DMS79 (cell line): ENCODE measurements at regions not wholly inside any gene's neighbourhood (a gene's known extent, or its start where the extent isn't known, plus 50 kb on each side); places are given as distances from the start of the nearest gene placed in this dataset.

Experiments used
- DNase-seq: peaks from one replicate; lab custom pipeline; 2025; lab: John Stamatoyannopoulos, UW

DNA sequence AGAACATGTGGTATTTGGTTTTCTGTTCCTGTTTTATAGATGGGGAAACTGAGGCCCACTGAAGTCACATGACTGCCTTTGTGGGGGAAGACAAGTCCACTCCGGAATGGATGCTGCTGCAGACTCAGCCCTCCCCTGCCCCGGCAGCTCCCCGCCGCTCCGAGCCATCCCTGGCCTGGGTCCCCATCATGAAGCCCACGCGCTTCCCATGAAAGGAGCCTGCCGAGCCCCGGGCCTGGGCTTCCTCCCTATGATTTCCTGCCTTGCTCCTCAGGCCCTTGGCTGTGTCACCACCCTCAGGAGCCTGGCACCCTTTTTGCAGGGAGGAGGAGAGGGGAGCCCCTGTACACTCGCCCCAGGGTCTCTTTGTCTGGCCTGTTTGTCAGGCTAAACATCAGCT is 125.3 kb upstream of the FOXF1 start:
- DNase-seq: no peak

DNA sequence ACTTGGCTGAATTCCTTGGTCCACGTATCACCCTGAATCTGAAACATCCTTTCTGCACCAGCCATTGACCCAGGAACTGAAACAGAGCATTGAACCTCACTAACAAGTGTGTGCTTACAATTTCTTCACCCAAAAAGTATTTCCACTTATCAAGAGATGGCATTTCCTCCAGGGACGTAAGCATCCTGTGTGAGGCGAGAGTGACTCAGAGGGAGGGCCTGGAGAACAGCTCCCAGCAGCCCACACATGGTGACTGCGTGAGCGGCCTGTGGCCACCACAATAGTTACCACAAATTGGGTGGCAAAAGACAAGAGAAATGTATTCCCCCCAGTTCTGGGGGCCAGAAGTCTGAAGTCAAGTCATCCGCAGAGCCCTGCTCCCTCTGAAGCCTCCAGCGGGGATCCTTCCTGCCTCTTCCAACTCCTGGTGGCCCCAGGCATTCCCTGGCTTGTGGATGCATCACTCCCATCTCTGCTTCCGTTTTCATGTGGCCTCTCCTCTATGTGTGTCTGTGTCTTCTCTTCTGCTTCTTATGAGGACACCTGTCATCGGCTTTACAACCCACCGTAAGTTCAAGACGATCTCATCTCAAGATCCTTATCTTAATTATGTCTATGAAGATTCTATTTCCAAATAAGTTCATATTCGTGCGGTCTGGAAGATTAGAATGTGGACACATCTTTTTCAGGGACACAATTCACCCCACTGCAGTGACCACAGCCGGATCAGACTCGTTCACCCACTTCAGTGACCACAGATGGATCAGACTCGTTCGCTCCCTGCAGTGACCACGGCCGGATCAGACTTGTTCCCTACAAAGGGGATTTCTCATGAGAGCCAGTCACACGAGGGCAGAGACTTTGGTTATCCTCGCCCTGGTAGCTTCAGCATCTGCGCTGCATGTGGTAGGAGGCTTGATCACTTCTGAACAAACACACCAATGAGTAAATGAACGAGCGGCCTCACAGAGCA is 122.6 kb upstream of the FOXF1 start:
- DNase-seq: no peak

GRCh38 chr16:86388976-86389375 is 121.4 kb upstream of the FOXF1 start:
- no peak for DNase-seq

DNA sequence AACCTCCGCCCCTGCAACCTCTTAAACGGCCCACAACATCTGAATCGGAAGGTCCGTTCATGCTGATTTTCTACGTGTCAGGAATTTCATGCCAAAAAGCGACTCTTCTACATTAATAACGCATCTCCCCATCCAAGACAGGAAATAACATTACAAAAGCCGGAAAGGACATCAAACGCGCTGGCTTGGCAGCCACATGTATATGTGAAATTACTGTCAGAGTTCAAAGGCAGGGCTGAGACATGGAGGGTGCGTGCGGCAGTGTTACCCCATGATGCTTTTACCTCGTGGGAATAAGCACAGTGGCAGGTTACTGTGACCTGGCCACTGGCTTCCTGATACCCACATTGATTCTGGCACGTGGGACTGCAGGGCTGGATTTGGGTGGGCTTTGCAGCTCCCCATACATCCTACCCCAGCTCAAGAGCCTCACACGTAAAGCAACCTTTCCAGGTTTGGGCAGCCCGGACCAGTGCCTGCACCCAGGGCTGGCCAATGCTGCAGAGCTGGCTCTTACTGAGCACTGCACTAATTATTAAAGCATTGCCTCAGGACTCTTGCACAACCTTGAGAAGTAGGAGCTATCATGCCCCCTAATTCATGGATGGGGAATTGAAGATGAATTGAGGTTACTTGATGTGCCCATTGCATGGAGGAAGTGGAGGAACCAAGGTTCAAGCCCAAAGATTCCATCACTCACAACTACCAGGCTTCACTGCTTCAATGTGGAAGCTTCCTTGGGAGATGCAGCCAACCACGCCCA is 120.6 kb upstream of the FOXF1 start:
- no peak for DNase-seq

- no peak for DNase-seq
Observed at GRCh38 chr16:86390335-86390734, 120.0 kb upstream of the FOXF1 start.

DNA sequence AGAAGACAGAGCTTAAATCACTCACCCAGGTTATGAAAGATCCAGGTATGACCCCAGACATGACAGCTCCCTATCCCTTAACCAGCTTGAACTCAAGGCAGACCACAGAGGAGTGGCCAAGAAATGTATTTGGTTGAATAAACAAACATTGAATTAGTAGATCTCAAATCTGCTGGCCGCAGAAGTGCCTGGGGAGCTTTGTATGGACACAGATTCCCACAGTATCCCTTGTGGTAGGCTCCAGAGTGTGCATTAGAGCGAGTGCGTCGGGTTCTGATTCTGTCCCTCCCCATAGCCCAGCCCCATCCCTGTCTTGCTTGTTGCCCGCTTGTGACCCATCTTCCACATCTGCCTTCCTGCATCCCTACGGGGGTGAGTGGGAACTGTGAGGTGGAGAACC is 118.8 kb upstream of the FOXF1 start:
- no peak for DNase-seq

- no peak for DNase-seq
Observed at GRCh38 chr16:86391984-86392383, 118.3 kb upstream of the FOXF1 start.

DNA sequence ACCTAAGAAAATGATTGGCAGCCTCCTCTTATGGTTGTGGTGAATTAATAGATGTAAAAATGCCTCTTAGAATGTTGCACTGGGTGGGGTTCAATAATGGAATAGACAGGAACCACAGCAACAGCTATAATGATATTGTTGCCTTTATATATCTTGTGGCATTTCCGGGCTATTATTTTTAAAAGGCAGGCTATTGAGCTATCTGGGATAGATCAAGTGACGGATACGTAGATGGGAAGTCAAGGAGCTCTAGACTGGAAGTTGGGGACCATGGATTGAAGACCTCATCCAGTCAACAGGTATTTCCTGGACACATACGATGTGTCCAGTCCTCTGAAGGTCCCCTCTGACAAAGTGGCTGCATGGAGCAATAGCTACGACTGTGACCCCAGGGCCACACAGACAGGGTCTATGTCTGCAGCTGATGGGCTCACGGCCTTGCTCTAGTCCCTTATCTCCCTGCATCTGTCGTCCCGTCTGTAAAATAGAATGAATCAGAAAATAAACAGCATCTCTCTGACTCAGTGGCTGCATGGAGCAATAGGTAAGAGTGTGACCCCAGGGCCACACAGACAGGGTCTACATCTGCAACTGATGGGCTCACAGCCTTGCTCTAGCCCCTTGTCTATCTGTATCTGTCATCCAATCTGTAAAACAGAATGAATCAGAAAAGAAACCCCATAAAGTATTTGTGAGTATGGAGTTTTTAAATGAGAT is 117.7 kb upstream of the FOXF1 start:
- no peak for DNase-seq

GRCh38 chr16:86393907-86394626 is 116.3 kb upstream of the FOXF1 start:
- DNase-seq: no peak

DNA sequence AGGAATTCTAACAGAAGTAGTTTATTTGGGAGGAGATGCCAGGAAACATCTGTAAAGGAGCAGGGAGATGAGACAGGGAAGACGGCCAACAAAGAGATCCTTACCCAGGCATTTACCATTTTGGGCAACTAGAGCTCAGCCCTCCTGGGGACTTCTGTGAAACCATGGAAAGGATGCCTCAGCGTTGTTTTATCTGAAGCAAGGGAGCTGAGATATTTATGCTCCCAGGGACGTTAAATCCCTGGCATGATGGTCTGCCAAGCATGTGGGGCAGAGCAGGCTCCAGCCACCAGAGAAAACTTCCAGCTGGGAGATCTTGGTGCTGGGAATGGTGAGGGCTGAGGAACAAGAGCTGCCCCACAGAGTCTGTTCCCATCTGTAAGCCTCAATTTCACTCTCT is 114.8 kb upstream of the FOXF1 start:
- no peak for DNase-seq

DNA sequence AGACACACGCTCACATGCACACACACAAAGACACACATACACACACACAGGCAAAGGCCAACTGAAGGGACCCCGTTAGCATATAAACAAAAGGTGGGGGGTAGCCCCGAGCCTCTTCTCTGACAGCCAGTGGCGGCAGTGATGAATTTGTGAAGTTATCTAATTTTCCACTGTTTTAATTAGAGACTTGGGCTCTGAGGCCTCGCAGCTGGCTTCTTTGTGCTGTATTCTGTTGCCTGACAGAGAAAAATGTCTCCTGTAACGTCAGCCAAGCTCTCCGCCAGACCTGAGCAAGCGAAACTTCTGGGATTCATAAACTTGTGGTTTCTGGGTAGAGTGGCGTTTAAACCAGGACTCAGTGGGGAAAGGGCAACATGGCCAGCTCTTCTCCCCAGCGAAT is 113.9 kb upstream of the FOXF1 start:
- no peak for DNase-seq

GRCh38 chr16:86396901-86397311 is 113.4 kb upstream of the FOXF1 start:
- no peak for DNase-seq

DNA sequence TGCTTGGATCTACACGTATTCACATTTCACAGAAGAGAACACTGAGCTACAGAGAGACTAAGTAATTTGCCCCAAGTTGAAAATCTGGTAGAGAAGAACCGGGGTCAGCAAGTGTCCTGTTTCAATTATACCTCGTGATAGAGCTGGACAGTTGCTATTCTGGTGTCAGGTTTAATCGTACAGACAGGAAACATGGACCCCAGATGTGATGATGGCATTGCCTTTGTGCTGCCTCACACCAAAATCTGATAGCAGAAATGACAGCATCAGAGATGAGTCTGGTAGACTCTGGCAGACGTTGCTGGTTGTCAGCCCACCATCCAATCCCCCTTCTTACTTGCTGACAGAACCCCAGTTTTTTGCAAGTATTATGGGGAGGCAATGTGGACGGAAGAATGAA is 112.1 kb upstream of the FOXF1 start:
- DNase-seq: no peak

- no peak for DNase-seq
Observed at GRCh38 chr16:86398622-86399021, 111.7 kb upstream of the FOXF1 start.

GRCh38 chr16:86401126-86401525 is 109.2 kb upstream of the FOXF1 start:
- DNase-seq: no peak

- no peak for DNase-seq
Observed at GRCh38 chr16:86403085-86403484, 107.2 kb upstream of the FOXF1 start.

DNA sequence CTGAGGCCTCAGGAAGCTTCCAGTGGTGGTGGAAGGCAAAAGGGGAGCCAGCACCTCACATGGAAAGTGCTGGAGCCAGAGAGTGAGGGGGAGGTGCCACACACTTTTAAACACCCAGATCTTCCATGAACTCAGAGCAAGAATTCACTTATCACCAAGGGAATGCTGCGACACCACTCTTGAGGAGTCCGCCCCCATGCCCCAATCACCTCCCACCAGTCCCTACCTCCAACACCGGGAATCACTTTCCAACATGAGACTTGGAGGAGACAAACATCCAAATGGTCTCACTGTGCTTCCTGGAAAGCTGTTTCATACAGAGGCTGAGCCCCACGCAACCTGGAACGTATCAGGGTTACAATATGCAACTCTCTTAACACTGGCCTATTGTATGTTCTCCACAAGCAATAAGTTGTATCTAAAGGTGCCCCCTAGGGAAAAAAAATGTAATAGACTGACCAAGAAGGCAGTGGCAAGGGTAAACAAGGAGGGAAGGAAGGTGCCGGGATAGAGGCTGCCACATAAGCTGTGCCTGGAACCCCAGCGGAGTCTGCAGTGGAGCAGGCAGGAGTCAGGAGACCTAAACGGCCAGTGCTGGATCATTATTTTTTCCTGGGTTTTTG is 106.7 kb upstream of the FOXF1 start:
- no peak for DNase-seq

DNA sequence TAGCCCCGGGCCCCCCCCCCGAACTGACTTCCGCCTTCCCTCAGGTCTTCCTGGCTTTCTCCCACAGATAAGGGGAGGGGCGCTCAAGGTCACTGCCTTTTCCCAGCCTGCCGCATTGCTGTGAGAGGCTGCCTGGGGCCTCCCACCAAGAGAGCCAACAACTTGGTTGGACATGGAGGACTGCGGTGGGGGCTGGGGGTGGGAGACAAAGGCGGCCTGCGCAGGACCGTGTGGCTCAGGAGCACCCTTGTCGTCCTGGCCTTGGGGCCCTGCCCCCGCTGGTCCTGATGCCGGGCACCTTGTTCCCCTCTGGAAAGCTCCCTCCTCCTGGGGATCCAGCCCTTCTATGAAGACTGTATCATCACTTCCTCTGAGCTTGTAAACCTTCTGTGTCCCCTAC is 105.6 kb upstream of the FOXF1 start:
- no peak for DNase-seq

DNA sequence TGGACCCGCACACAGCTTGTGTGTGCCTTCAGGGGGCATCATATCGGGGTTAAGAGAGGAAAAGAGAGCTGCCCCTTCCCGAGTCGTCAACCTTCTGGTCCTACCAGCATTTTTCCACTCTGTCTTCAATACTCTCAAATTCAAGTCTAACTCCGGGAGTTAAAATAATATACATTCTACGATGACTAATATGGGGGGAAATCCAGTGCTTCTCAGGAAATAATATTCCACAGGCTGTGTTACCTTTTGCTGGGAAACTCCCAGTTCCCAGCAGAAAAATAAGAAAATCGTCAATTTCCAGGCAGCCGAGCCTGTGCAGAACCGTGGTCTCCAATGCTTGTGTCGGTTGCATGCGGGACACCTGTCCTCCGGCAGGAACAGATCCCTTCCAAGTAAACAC is 105.0 kb upstream of the FOXF1 start:
- DNase-seq: no peak

DNA sequence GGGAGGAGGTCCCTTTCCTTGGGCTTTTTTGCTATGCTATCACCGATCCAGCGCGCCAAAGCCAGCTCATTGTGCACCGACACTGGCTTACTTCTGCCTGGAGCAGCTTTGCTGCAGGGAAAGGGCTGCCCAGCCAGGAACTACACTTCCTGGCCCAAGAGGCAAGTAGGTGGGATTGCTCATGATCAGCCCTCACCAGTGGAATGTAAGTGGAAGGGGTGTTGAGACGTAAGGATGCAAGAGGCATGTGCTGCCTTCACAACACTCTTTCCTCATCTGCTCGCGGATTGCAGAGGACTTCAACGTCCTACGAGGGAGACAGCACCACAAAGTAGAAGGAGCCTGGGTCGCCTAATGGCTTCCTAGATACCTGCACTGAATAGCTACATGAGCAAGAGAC is 104.3 kb upstream of the FOXF1 start:
- no peak for DNase-seq

GRCh38 chr16:86408685-86409084 is 101.6 kb upstream of the FOXF1 start:
- DNase-seq: no peak
